Ovary (tissue), 7 donors: ENCODE measurements at regions not wholly inside any gene's neighbourhood (a gene's known extent, or its start where the extent isn't known, plus 50 kb on each side); places are given as distances from the start of the nearest gene placed in this dataset. TPM values are rescaled to one million over a fixed set of nuclear protein-coding genes. Genes with fewer than 3 reads are reported as not detected.

Source experiments
- DNase-seq, 5 donors: peaks; one replicate each; pipeline ENCODE4 v3.0.0-alpha.2; 2019 to 2020
- H3K27ac ChIP-seq, 2 donors: fragments of 200-600 bp; one replicate each; pipeline versions ENCODE4 v1.5.1 to v1.8.0; 2019 to 2022
- H3K27me3 ChIP-seq: fragments of 200-600 bp; one replicate; pipeline ENCODE4 v1.8.0; 2022
- H3K36me3 ChIP-seq: fragments of 200-600 bp; sonication (generic); one replicate; pipeline ENCODE4 v1.5.1; 2019
- H3K4me1 ChIP-seq: one replicate; pipeline ENCODE4 v1.8.1; 2013; ENCODE audit warnings: mild to moderate bottlenecking, moderate library complexity; ENCODE audit not compliant: insufficient read depth
- H3K4me3 ChIP-seq: fragments of 200-600 bp; sonication (generic); one replicate; pipeline ENCODE4 v1.5.1; 2017
- H3K9me3 ChIP-seq, 2 donors: fragments of 200-600 bp in 1 of 2; sonication (generic) in 1 of 2; one replicate each; pipeline versions ENCODE4 v1.5.1 to v1.8.1; 2013 to 2019; ENCODE audit warnings: mild to moderate bottlenecking in 1 of 2, moderate library complexity in 1 of 2
- CTCF ChIP-seq, 3 donors: fragments of 450-650 bp in 2 of 3; fragments of 200-600 bp in 1 of 3; IDR thresholded peaks; one replicate each; pipeline versions ENCODE4 v1.5.1 to v1.8.0; 2016 to 2022; ENCODE audit warnings: antibody characterized with exemption in 3 of 3, mild to moderate bottlenecking in 1 of 3
- EP300 ChIP-seq: sonication (generic); formaldehyde crosslinking; IDR thresholded peaks from one replicate; pipeline ENCODE4 v1.6.1; 2017; ENCODE audit warnings: antibody characterized with exemption
- POLR2A ChIP-seq: fragments of 450-650 bp; IDR thresholded peaks from one replicate; pipeline ENCODE4 v1.6.1; 2017; ENCODE audit warnings: antibody characterized with exemption, mild to moderate bottlenecking, moderate library complexity
- WGBS, 3 donors: extraction: QIAGEN DNeasy Blood & Tissue Kit in 1 of 3; methylation state at CpG; one replicate each; pipeline versions ENCODE4 v1.1.5 to v1.1.7; 2013 to 2017; 5-methylcytosine and 5-hydroxymethylcytosine counted together
- intact Hi-C, 4 donors: fragments of 100-400 bp; cut with DNase I; formaldehyde crosslinking; loops; one replicate each; pipeline versions ENCODE4 v1.11.0 to v1.15.1; 2022 to 2023
- small RNA-seq: library from RNA; depleted of rRNA; stranded (forward); fragments of <200 nt; gene quantifications from one replicate; pipeline ENCODE3, GENCODE V24; 2016
- donor health status: DM: no; HTN: no; CAD: no; lungs with moderate emphysema.
- donor health status: DM: no; HTN: no; CAD: no.
- donor health status: Bipolar disorder and iron deficiency.
- donor health status: DM: no; HTN: no; CAD: no.
- donor health status: DM: yes; HTN: yes; CAD: no.

DNA sequence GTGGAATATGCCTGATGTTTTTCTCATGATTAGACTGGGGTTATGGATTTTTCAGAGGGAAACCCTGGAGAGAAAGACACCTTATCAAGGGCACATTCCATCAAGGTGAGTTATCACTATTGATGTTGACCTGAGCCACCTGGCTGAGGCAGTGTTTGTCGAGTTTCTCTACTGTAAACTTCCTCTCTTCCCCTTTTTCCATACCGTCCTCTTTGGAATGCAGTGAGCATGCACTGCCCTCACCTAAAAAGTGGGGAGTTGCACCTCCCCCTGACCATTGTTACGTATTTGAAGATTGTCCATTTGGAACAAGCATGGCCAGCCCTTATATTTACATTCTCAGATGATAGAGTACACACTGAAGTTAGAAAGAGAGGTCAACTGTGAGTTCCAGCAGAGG lies 53.9 kb upstream of the PWP1 start:
- intact Hi-C loops = no loop called here
- no peaks in the 10 kb centered on the region for H3K36me3 ChIP-seq
- H3K27me3 ChIP-seq = no peaks in the 10 kb centered on the region
- no peak overlapping the region for H3K4me3 ChIP-seq
- 17 to 46% (median 21%) methylated on average over 3 of the region's 3 CpGs for WGBS, 3 donors
- H3K9me3 ChIP-seq = no peaks in the 10 kb centered on the region
- H3K4me1 ChIP-seq = no peaks in the 10 kb centered on the region
- H3K27ac ChIP-seq = no peak overlapping the region
- TF ChIP-seq CTCF (IDR thresholded peaks at IDR 0.05) (no peak), EP300 (no peak), POLR2A (no peak)
- no peak for DNase-seq

DNA sequence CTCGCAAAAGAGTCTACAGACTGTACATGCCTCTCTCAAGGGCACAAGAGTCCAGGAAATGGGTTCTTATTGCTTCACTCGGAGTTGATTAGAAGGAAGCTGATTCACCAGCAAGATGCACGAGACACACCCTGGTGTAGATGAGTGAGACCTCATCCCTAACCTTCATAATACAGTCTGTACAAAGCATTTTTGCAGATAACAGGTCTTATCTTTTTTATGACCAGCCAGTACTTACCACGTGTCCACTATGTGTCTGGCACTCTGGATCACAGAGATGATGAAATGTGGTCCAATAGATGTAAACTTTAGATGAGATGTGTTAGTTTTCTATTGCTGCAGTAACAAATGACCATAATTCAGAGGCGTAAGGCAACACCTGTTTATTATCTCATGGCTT lies 53.4 kb upstream of the PWP1 start:
- Histone ChIP-seq H3K9me3 (no peaks in the 10 kb centered on the region), H3K36me3 (no peaks in the 10 kb centered on the region), H3K4me1 (no peaks in the 10 kb centered on the region), H3K27ac (no peak overlapping the region), H3K4me3 (no peak overlapping the region), H3K27me3 (no peaks in the 10 kb centered on the region)
- no peak for DNase-seq
- TF ChIP-seq POLR2A = no peak
- TF ChIP-seq CTCF (IDR thresholded peaks at IDR 0.05) = no peak
- TF ChIP-seq EP300 = no peak
- intact Hi-C loops = no loop called here
- WGBS, 3 donors = 77 to 84% (median 82%) methylated on average over 5 of the region's 5 CpGs

- H3K4me1 ChIP-seq = no peaks in the 10 kb centered on the region
- no peak overlapping the region for H3K4me3 ChIP-seq
- no peaks in the 10 kb centered on the region for H3K36me3 ChIP-seq
- H3K27me3 ChIP-seq = no peaks in the 10 kb centered on the region
- no peak for DNase-seq
- no peak for TF ChIP-seq EP300
- TF ChIP-seq CTCF (IDR thresholded peaks at IDR 0.05) = no peak
- no peak for TF ChIP-seq POLR2A
- no peaks in the 10 kb centered on the region for H3K9me3 ChIP-seq
- H3K27ac ChIP-seq = no peak overlapping the region
- 15 to 32% (median 15%) methylated on average over 10 of the region's 10 CpGs for WGBS, 3 donors
- intact Hi-C loops = no loop called here
Measured at GRCh38 chr12:107634530-107634929, 51.1 kb upstream of the PWP1 start.

GRCh38 chr12:107635139-107635538 lies 50.5 kb upstream of the PWP1 start:
- no peaks in the 10 kb centered on the region for H3K9me3 ChIP-seq

More at GRCh38 chr12:107635139-107635538, 50.5 kb upstream of the PWP1 start:
- Histone ChIP-seq H3K27ac (no peak overlapping the region), H3K4me3 (no peak overlapping the region), H3K4me1 (no peaks in the 10 kb centered on the region), H3K27me3 (no peaks in the 10 kb centered on the region), H3K36me3 (no peaks in the 10 kb centered on the region)
- TF ChIP-seq POLR2A (no peak), EP300 (no peak), CTCF (IDR thresholded peaks at IDR 0.05) (no peak)
- intact Hi-C loops = no loop called here
- 10 to 21% (median 14%) methylated on average over 8 of the region's 8 CpGs for WGBS, 3 donors
- DNase-seq = no peak

Small RNAs in the stretch of these regions (small RNA-seq; reads per million reads assigned to genes)
- gene RF00284 (not detected), gene RNA5SP371 (not detected)
